GM21737 (cell line): ENCODE measurements at regions not wholly inside any gene's neighbourhood (a gene's known extent, or its start where the extent isn't known, plus 50 kb on each side); places are given as distances from the start of the nearest gene placed in this dataset.

Experiments used
- ATAC-seq: cut with Tn5 transposase; IDR thresholded peaks from one replicate; pipeline ENCODE4 v1.9.1; 2021; ENCODE audit warnings: mild to moderate bottlenecking, moderate library complexity; ENCODE audit not compliant: unreplicated experiment

- ATAC-seq: no peak
Measured at GRCh38 chr5:7955476-7955875, 86.5 kb downstream of the MTRR start.

- ATAC-seq: no peak
Measured at GRCh38 chr5:7957329-7957728, 88.4 kb downstream of the MTRR start.

GRCh38 chr5:7960142-7960541, 91.2 kb downstream of the MTRR start:
- no peak for ATAC-seq

- no peak for ATAC-seq
Measured at GRCh38 chr5:7961540-7961939, 92.6 kb downstream of the MTRR start.

GRCh38 chr5:7970816-7971215, 101.9 kb downstream of the MTRR start:
- ATAC-seq: peak; percentile 59

GRCh38 chr5:7976411-7977190, 107.7 kb downstream of the MTRR start:
- no peak for ATAC-seq

- no peak for ATAC-seq
Measured at GRCh38 chr5:7978114-7978513, 109.2 kb downstream of the MTRR start.

GRCh38 chr5:7978991-7979390, 110.0 kb downstream of the MTRR start:
- no peak for ATAC-seq

GRCh38 chr5:7980881-7981280, 111.9 kb downstream of the MTRR start:
- ATAC-seq: no peak

- no peak for ATAC-seq
Measured at GRCh38 chr5:7983433-7983832, 114.5 kb downstream of the MTRR start.

GRCh38 chr5:7991125-7991821, 122.3 kb downstream of the MTRR start:
- no peak for ATAC-seq

- no peak for ATAC-seq
Measured at GRCh38 chr5:7995688-7996294, 126.8 kb downstream of the MTRR start.

- ATAC-seq: no peak
Measured at GRCh38 chr5:8005416-8005815, 136.5 kb downstream of the MTRR start.

- no peak for ATAC-seq
Measured at GRCh38 chr5:8012131-8012977, 143.4 kb downstream of the MTRR start.

GRCh38 chr5:8013948-8014710, 145.2 kb downstream of the MTRR start:
- ATAC-seq: no peak

GRCh38 chr5:8019719-8020218, 150.8 kb downstream of the MTRR start:
- no peak for ATAC-seq

- ATAC-seq: no peak
Measured at GRCh38 chr5:8020861-8021514, 152.0 kb downstream of the MTRR start.

- no peak for ATAC-seq
Measured at GRCh38 chr5:8028243-8028642, 159.3 kb downstream of the MTRR start.

GRCh38 chr5:8033261-8033660, 164.3 kb downstream of the MTRR start:
- ATAC-seq: no peak

GRCh38 chr5:8034852-8035251, 165.9 kb downstream of the MTRR start:
- no peak for ATAC-seq
